ENCODE measurements at regions not wholly inside any gene's neighbourhood (a gene's known extent, or its start where the extent isn't known, plus 50 kb on each side); places are given as distances from the start of the nearest gene placed in this dataset.
A peak's percentile ranks its signal among the peaks of the same experiment; 100 is the strongest.
"Not testable (repeated sequence)": the region's sequence is repeated elsewhere in the genome, so short reads cannot be mapped to it uniquely, and the experiment has no call there.

GRCh38 chr16:87048038-87048729, 269.0 kb downstream of the C16orf95 start:
- no peak for DNase-seq (ENCODE audit: low read depth, low spot score)

- no peak for DNase-seq (ENCODE audit: low read depth, low spot score)
Observed at GRCh38 chr16:87048730-87049115, 268.5 kb downstream of the C16orf95 start.

- not testable (repeated sequence) for DNase-seq (ENCODE audit: low read depth, low spot score)
Observed at GRCh38 chr16:87049216-87049615, 268.0 kb downstream of the C16orf95 start.

- no peak for DNase-seq (ENCODE audit: low read depth, low spot score)
Observed at GRCh38 chr16:87050142-87050541, 267.1 kb downstream of the C16orf95 start.

GRCh38 chr16:87051526-87052320, 265.5 kb downstream of the C16orf95 start:
- no peak for DNase-seq (ENCODE audit: low read depth, low spot score)

- no peak for DNase-seq (ENCODE audit: low read depth, low spot score)
Observed at GRCh38 chr16:87052506-87052905, 264.7 kb downstream of the C16orf95 start.

- DNase-seq (ENCODE audit: low read depth, low spot score), result peak; percentile 78
Observed at GRCh38 chr16:87053016-87053982, 263.9 kb downstream of the C16orf95 start.

GRCh38 chr16:87054154-87054553, 263.0 kb downstream of the C16orf95 start:
- no peak for DNase-seq (ENCODE audit: low read depth, low spot score)

- DNase-seq (ENCODE audit: low read depth, low spot score), result no peak
Observed at GRCh38 chr16:87054856-87055255, 262.3 kb downstream of the C16orf95 start.

- no peak for DNase-seq (ENCODE audit: low read depth, low spot score)
Observed at GRCh38 chr16:87056083-87056482, 261.1 kb downstream of the C16orf95 start.

- DNase-seq (ENCODE audit: low read depth, low spot score), result peak; percentile 45
Observed at GRCh38 chr16:87056551-87056950, 260.6 kb downstream of the C16orf95 start.

GRCh38 chr16:87057211-87057881, 259.8 kb downstream of the C16orf95 start:
- DNase-seq (ENCODE audit: low read depth, low spot score), result peak; percentile 68

GRCh38 chr16:87057951-87058560, 259.1 kb downstream of the C16orf95 start:
- no peak for DNase-seq (ENCODE audit: low read depth, low spot score)

GRCh38 chr16:87058728-87059250, 258.4 kb downstream of the C16orf95 start:
- DNase-seq (ENCODE audit: low read depth, low spot score), result no peak

- DNase-seq (ENCODE audit: low read depth, low spot score), result no peak
Observed at GRCh38 chr16:87060034-87060986, 256.9 kb downstream of the C16orf95 start.

- DNase-seq (ENCODE audit: low read depth, low spot score), result no peak
Observed at GRCh38 chr16:87061243-87061920, 255.8 kb downstream of the C16orf95 start.

GRCh38 chr16:87062569-87063442, 254.4 kb downstream of the C16orf95 start:
- DNase-seq (ENCODE audit: low read depth, low spot score), result peak; percentile 81

- DNase-seq (ENCODE audit: low read depth, low spot score), result no peak
Observed at GRCh38 chr16:87063543-87063942, 253.6 kb downstream of the C16orf95 start.
